NT2/D1 (cell line): ENCODE measurements at regions not wholly inside any gene's neighbourhood (a gene's known extent, or its start where the extent isn't known, plus 50 kb on each side); places are given as distances from the start of the nearest gene placed in this dataset.

ENCODE experiments used
- SUZ12 ChIP-seq: IDR thresholded peaks from 2 replicates; pipeline ENCODE4 v1.6.1; 2011; ENCODE audit not compliant: insufficient read length, insufficient read depth; ENCODE audit errors: extremely low read depth
- YY1 ChIP-seq: IDR thresholded peaks from 2 replicates; pipeline ENCODE4 v1.6.1; 2011; ENCODE audit not compliant: insufficient read length, insufficient read depth
- ZNF274 ChIP-seq: IDR thresholded peaks from 2 replicates; pipeline ENCODE4 v1.6.1; 2011; ENCODE audit warnings: mild to moderate bottlenecking, low read depth, low read length

DNA sequence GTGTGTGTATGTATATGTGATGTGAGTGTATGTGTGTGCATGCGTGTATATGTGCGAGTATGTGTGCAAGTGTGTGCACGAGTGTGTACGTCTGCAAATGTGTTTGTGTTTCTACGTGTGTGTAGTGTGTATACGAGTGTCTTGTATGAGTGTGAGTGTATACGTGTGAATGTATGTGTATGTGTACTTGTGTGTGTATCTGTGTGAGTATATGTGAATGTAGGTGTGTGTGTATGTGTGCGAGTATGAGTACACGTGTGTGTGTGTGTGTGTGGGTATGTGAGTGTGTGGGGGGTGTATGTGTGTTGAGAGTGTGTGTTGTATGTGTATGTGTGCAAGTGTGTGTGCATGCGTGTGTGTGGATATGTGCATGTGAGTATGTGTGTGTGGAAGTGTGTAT is 602.0 kb upstream of the CDH4 start:
- no peak for TF ChIP-seq ZNF274
- no peak for TF ChIP-seq YY1
- no peak for TF ChIP-seq SUZ12
